Ovary (tissue), 7 donors: ENCODE measurements at regions not wholly inside any gene's neighbourhood (a gene's known extent, or its start where the extent isn't known, plus 50 kb on each side); places are given as distances from the start of the nearest gene placed in this dataset.

ENCODE experiments used
- DNase-seq, 5 donors: peaks; one replicate each; pipeline ENCODE4 v3.0.0-alpha.2; 2019 to 2020
- H3K27ac ChIP-seq, 2 donors: fragments of 200-600 bp; one replicate each; pipeline versions ENCODE4 v1.5.1 to v1.8.0; 2019 to 2022
- H3K27me3 ChIP-seq: fragments of 200-600 bp; one replicate; pipeline ENCODE4 v1.8.0; 2022
- H3K36me3 ChIP-seq: fragments of 200-600 bp; sonication (generic); one replicate; pipeline ENCODE4 v1.5.1; 2019
- H3K4me1 ChIP-seq: one replicate; pipeline ENCODE4 v1.8.1; 2013; ENCODE audit warnings: mild to moderate bottlenecking, moderate library complexity; ENCODE audit not compliant: insufficient read depth
- H3K4me3 ChIP-seq: fragments of 200-600 bp; sonication (generic); one replicate; pipeline ENCODE4 v1.5.1; 2017
- H3K9me3 ChIP-seq, 2 donors: fragments of 200-600 bp in 1 of 2; sonication (generic) in 1 of 2; one replicate each; pipeline versions ENCODE4 v1.5.1 to v1.8.1; 2013 to 2019; ENCODE audit warnings: mild to moderate bottlenecking in 1 of 2, moderate library complexity in 1 of 2
- EP300 ChIP-seq: sonication (generic); formaldehyde crosslinking; IDR thresholded peaks from one replicate; pipeline ENCODE4 v1.6.1; 2017; ENCODE audit warnings: antibody characterized with exemption
- POLR2A ChIP-seq: fragments of 450-650 bp; IDR thresholded peaks from one replicate; pipeline ENCODE4 v1.6.1; 2017; ENCODE audit warnings: antibody characterized with exemption, mild to moderate bottlenecking, moderate library complexity
- WGBS, 3 donors: extraction: QIAGEN DNeasy Blood & Tissue Kit in 1 of 3; methylation state at CpG; one replicate each; pipeline versions ENCODE4 v1.1.5 to v1.1.7; 2013 to 2017; 5-methylcytosine and 5-hydroxymethylcytosine counted together
- intact Hi-C, 4 donors: fragments of 100-400 bp; cut with DNase I; formaldehyde crosslinking; loops; one replicate each; pipeline versions ENCODE4 v1.11.0 to v1.15.1; 2022 to 2023
- TF ChIP-seq, protein P1 (sequence below), 3 donors: fragments of 450-650 bp in 2 of 3; fragments of 200-600 bp in 1 of 3; IDR thresholded peaks; one replicate each; pipeline versions ENCODE4 v1.5.1 to v1.8.0; 2016 to 2022; ENCODE audit warnings: antibody characterized with exemption in 3 of 3, mild to moderate bottlenecking in 1 of 3
- donor health status: DM: no; HTN: no; CAD: no; lungs with moderate emphysema.
- donor health status: DM: no; HTN: no; CAD: no.
- donor health status: Bipolar disorder and iron deficiency.
- donor health status: DM: no; HTN: no; CAD: no.
- donor health status: DM: yes; HTN: yes; CAD: no.

DNA sequence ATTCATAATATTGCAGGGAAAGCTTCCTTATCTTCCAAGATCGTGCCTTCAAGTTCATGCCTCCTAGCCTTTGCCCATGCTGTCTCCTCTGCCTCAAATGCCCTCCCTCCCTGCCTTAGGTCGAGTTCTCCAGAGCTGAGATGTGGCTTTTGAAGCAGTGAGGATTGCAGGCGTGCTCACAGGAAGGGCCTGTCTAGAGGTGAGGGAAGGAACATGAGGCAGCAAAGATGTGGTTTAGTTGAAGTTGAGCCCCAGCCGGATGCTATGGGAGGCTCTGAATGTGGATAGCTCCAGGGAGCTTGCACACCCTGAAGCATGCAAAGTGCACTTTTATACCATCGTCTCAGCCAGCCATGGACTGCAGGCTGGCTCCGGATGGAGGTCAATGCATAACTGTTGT, 754.6 kb upstream of the EEF2KMT start:
- H3K36me3 ChIP-seq, result no peaks in the 10 kb centered on the region
- 48 to 52% (median 51%) methylated on average over 6 of the region's 6 CpGs for WGBS, 3 donors
- no peaks in the 10 kb centered on the region for H3K27me3 ChIP-seq
- no peak for TF ChIP-seq POLR2A
- TF ChIP-seq, protein P1, sequence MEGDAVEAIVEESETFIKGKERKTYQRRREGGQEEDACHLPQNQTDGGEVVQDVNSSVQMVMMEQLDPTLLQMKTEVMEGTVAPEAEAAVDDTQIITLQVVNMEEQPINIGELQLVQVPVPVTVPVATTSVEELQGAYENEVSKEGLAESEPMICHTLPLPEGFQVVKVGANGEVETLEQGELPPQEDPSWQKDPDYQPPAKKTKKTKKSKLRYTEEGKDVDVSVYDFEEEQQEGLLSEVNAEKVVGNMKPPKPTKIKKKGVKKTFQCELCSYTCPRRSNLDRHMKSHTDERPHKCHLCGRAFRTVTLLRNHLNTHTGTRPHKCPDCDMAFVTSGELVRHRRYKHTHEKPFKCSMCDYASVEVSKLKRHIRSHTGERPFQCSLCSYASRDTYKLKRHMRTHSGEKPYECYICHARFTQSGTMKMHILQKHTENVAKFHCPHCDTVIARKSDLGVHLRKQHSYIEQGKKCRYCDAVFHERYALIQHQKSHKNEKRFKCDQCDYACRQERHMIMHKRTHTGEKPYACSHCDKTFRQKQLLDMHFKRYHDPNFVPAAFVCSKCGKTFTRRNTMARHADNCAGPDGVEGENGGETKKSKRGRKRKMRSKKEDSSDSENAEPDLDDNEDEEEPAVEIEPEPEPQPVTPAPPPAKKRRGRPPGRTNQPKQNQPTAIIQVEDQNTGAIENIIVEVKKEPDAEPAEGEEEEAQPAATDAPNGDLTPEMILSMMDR (IDR thresholded peaks at IDR 0.05), result no peak
- no peak for TF ChIP-seq EP300
- H3K9me3 ChIP-seq, result no peaks in the 10 kb centered on the region
- intact Hi-C loops, result no loop called here
- no peak for DNase-seq
- no peak overlapping the region for H3K4me3 ChIP-seq
- no peak overlapping the region for H3K27ac ChIP-seq
- H3K4me1 ChIP-seq, result no peaks in the 10 kb centered on the region

DNA sequence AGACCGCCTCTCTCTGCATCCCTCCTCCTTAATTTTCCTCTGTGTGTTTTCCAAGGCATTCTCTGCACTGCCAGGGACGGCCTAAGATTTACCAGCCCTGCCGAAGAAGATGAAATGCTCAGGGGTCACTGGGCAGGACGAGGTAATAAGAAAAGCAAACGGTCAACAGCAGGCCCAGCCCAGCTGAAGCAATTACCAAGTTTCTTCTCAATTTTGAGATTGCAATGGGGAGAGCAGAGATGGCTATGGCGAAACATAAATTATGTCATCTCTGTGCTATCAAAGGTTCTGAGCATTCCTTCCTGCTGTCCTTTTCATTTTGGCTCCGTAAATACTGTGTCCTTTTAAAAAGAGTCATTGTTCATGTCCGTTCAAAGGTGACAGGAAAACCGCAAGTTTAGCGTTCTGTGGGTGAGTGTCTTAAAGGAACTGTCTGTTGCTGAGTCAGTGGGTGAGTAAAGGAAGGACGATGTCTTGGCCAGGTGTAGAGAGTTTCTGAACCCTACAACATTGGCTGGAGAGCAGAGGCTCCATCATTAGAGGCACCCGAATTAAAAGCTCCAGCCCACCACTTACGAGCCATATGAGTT, 753.9 kb upstream of the EEF2KMT start:
- Histone ChIP-seq H3K9me3 (no peaks in the 10 kb centered on the region), H3K36me3 (no peaks in the 10 kb centered on the region), H3K27me3 (no peaks in the 10 kb centered on the region), H3K4me1 (no peaks in the 10 kb centered on the region), H3K27ac (no peak overlapping the region), H3K4me3 (no peak overlapping the region)
- 11 to 29% (median 20%) methylated on average over 13 of the region's 13 CpGs for WGBS, 3 donors
- intact Hi-C loops, result no loop called here
- DNase-seq, result no peak
- no peak for TF ChIP-seq EP300

DNA sequence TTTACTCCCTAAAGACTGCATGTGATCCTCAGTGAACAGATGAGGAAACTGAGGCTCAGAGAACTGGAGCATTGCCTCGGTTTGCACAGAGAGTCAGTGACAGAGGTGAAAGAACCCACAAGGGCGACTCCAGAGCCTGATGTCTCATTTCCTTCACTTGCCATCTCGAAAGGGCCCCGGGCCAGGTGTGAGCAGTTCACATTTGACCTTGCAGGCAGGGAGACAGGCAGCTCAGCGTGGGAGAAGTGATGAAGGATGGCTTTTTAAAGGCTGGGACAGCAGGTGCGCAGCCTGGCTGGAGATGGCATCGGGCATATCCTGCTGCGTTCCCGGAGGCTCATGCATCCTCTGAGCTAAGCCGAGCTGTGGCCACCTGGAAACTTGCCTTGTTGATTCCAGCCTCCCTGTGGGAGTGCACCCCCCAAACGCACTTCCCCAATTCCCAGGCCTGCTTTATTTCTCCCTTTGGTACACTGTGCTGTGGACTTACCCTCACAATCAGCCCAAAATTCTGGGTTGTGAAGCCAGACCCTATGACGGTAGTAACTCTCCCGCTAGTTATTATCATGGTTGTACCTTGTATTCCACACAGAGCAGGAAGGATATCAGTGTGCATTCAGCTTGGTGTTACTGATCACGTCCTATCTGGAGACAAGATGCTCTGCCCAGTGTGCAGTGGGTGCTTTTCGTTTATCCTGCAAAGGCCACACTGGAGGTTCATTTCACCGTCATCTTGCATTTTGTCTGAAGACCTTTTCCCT, 753.2 kb upstream of the EEF2KMT start:
- no peaks in the 10 kb centered on the region for H3K36me3 ChIP-seq
- no peaks in the 10 kb centered on the region for H3K9me3 ChIP-seq
- H3K4me1 ChIP-seq, result no peaks in the 10 kb centered on the region
- no peak for DNase-seq
- no peak overlapping the region for H3K27ac ChIP-seq
- TF ChIP-seq, protein P1 (IDR thresholded peaks at IDR 0.05), result no peak
- WGBS, 3 donors, result 39 to 48% (median 45%) methylated on average over 16 of the region's 16 CpGs
- H3K27me3 ChIP-seq, result no peaks in the 10 kb centered on the region
- intact Hi-C loops, result no loop called here
- H3K4me3 ChIP-seq, result no peak overlapping the region

DNA sequence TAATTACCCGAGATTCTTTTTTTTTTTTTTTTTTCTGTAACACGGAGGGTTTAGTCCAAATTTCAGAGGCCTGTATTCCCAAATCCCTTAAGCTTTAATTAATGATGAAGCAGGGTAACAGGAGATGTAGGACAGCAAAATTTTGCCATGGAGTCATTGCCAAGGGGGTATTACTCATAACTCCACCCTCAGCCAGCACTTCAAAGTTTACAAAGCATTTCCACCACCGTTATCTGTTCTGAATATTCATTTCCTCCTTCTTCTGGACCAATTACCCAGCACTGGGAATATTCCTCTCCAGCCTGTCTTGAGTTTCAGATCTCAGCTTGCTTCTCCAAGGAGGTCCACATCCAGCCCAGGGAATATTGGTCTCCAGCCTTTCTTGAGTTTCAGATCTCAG, 747.5 kb upstream of the EEF2KMT start:
- H3K4me3 ChIP-seq, result no peak overlapping the region
- intact Hi-C loops, result no loop called here
- DNase-seq, result no peak
- no peaks in the 10 kb centered on the region for H3K36me3 ChIP-seq
- WGBS, 3 donors, result 49 to 58% (median 56%) methylated on average over 3 of the region's 3 CpGs
- H3K27ac ChIP-seq, result no peak overlapping the region
- TF ChIP-seq, protein P1 (IDR thresholded peaks at IDR 0.05), result no peak
- TF ChIP-seq POLR2A (no peak), EP300 (no peak)
- no peaks in the 10 kb centered on the region for H3K27me3 ChIP-seq
- H3K9me3 ChIP-seq, result no peaks in the 10 kb centered on the region
- H3K4me1 ChIP-seq, result no peaks in the 10 kb centered on the region

DNA sequence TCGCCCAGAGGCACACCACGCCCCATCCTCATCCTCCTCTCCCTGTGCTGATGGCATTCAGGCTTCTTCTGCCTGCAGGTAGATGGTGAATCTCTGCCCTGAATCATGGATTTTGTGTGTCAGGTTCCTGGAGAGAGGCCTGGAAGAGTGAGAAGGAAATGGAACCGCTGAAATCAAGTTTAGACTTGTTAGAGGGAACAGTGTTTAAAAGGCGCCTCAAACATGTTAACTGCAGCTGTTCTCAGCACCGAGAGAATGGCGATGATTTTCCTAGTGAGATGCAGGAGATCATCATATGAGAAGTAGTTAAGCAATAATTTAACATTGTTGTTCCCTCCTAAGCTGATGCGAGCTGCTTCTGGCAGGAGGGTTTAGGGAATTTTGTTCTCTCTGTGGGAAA, 744.4 kb upstream of the EEF2KMT start:
- Histone ChIP-seq H3K36me3 (no peaks in the 10 kb centered on the region), H3K4me3 (no peak overlapping the region), H3K27me3 (no peaks in the 10 kb centered on the region), H3K9me3 (no peaks in the 10 kb centered on the region), H3K27ac (no peak overlapping the region), H3K4me1 (no peaks in the 10 kb centered on the region)
- intact Hi-C loops, result no loop called here
- no peak for DNase-seq
- WGBS, 3 donors, result 68 to 76% (median 70%) methylated on average over 7 of the region's 7 CpGs
- TF ChIP-seq POLR2A, result no peak
- TF ChIP-seq, protein P1 (IDR thresholded peaks at IDR 0.05), result no peak
- no peak for TF ChIP-seq EP300
